Ramos (cell line): ENCODE measurements at regions not wholly inside any gene's neighbourhood (a gene's known extent, or its start where the extent isn't known, plus 50 kb on each side); places are given as distances from the start of the nearest gene placed in this dataset.

Experiments
- in situ Hi-C: fragments of 300-500 bp; cut with MboI; formaldehyde crosslinking; loops from one replicate; pipeline ENCODE4 v1.14.3; 2022; ENCODE audit warnings: low sequenced_read_pairs; ENCODE audit not compliant: unreplicated experiment

DNA sequence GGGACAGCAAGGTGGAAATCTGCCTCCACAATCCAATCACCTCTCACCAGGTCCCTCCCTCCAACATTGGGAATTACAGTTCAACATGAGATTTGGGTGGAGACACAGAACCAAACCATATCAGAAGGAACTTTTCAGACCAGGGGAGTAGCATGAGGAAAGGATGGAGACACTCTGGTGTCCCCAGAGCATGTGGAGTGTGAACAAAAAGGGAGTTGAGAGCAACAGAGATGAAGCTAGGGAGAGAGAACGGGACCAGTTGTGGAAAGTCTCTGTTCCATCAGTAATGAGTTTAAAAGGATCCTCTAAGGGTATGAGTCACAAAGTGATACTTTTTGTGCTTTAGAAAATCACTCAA, 382.0 kb downstream of the SFMBT2 start:
- in situ Hi-C loops = no loop called here

- in situ Hi-C loops = no loop called here
These were observed 382.7 kb downstream of the SFMBT2 start for GRCh38 chr10:7027913-7028808.

DNA sequence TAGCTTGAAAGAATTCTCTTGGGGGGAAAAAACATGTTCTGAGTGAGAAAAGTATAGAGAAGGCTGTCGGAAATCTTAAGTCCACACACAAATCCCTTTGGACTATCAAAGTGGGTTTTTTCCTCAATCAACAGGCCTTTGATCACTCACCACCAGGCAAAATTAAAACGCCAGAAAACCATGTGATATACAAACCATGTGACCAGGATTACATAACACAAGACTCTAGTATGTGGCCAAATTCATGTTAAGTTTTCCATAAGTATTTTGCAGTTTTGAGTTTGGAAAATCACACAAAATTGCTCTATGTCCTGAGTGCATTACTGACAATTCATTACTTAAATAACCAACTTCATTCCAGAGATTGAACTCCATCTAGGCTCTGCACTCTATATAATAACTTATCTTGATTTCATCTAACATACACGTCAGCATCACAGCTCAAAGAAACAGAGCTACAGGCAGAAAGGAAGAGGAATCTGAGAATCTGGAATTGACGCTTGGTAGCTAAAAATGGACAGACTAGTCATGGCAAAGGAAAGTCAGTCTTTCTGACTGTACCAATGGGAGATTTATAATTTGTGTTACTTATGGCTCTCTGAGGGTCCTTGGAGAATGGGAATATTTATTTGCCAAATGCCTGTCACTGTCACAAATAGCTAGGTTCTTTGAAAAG, 383.5 kb downstream of the SFMBT2 start:
- in situ Hi-C loops = no loop called here

- in situ Hi-C loops = no loop called here
These were observed 384.0 kb downstream of the SFMBT2 start for GRCh38 chr10:7026818-7027217.

- in situ Hi-C loops = no loop called here
These were observed 385.5 kb downstream of the SFMBT2 start for GRCh38 chr10:7025296-7025695.

DNA sequence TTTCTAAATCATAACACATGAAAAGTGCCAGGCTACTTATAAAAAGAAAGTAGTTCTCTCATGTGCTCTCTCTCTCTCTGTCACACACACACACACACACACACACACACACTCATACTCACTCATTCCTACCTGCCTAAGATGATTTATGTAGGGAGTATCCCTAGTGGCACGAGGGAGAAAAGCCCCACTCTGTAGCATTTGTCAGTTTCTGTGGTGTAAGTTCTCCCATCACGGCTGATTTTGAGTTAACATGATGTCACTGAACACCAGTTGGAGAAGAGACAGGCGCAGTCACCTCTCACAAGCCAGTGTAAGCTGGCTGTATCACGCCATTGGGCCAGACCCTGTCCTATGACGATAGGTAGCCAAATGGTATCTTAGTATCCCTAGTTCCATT, 395.4 kb downstream of the SFMBT2 start:
- in situ Hi-C loops = no loop called here

DNA sequence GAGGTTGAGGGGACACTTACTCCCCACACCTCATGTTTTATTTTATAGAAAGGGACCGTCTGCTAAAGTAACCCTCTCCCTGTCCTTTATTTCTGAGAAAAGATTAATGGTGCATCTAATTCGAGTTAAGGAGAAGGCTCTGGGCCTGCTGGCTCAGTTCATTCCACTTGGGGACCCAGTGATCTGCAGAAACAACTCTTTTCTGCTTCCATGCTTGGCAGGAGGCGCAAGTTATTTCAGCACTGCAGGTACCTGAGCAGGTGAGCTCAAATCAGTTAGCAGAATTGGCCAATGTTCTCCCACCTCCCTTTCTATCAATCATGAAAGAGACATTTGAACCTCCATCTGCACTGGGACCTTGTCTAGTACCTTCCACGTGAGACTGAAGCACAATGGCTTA, 396.1 kb downstream of the SFMBT2 start:
- in situ Hi-C loops = no loop called here

- in situ Hi-C loops = no loop called here
These were observed 398.8 kb downstream of the SFMBT2 start for GRCh38 chr10:7011994-7012393.

DNA sequence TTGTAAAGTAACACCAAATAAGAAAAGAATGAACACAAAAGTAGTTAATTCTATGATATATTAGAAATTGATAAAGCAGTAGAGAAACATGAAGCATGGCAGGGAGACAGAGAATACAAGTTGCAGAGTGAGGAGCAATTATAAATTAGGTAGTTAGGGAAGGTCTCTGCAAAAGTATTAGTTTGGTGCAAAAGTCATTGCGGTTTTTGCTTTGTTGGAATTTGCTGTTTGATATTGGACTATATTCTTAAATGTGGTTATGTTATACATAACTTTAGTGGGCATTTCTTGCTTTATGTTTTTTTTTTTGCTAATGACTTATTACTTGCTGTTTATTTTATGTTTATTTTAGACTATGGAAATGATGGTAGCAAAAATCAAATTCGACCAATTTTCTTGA, 402.2 kb downstream of the SFMBT2 start:
- in situ Hi-C loops = no loop called here

DNA sequence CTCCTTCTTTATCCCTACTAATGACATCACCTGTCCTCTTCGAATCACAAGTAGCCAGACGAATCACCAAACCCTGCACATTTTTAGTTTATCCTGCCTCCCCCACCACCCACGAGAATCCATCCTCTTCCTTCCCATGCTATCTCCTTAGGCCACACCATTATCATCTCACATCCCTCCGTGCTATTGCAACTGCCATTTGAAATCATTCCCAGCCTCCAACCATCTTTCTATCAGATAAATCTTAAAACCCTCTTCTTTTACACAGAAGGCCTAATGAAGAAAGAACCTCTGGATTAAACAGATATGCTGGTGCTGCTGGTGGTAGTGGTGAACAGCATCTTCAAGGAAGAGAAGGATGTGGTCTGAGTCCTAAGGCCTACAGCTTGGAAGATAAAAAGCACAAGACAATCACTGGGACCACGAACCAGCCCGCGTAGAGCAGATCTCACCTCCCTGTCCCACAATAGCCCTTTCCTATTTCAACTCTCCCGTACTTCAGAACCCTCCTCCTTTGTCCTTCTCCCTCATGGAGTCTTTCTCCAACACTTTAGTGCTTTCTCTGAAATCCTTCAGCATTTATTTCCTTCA, 403.1 kb downstream of the SFMBT2 start:
- in situ Hi-C loops = no loop called here

- in situ Hi-C loops = no loop called here
These were observed 404.3 kb downstream of the SFMBT2 start for GRCh38 chr10:7006566-7006965.

DNA sequence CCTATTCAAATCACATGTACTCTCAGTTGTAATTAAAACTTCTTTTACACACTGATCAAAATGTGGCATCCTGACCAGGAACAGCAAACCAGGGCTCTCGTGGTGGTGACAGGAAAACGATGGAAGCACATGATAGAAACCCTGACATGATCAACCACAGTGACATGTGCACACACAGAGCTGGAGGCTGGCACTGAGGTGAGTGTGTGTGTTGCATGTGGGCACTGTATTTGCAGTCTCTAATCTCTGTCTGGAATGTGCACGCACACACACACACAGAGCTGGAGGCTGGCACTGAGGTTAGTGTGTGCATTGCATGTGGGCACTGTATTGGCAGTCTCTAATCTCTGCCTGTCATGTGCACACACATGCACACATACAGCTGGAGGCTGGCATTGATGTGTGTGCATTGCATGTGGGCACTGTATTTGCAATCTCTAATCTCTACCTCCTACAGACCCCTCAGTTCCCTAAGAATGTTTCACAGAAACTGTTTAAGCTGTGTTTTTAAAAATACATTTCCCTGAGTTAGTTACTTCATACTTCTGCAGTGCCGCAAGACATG, 406.9 kb downstream of the SFMBT2 start:
- in situ Hi-C loops = no loop called here

DNA sequence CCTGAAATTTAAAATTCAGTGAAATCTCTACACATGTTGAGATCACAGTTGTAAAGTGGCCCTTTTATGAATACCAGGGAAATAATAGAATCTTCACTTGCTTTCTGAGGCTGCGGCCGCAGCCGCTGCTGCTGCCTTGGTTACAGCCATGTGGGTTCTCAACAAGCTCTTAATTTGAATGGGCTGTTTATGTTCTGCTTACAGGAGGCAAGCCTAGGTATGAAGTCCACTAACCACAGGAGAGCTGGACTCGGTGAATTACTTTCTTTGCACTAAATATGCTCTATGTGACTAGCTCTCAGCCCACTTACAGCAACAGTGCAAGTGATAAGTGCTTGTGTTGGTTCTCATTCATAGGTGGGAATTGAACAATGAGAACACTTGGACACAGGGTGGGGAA, 410.8 kb downstream of the SFMBT2 start:
- in situ Hi-C loops = no loop called here

- in situ Hi-C loops = no loop called here
These were observed 411.5 kb downstream of the SFMBT2 start for GRCh38 chr10:6999232-6999925.

DNA sequence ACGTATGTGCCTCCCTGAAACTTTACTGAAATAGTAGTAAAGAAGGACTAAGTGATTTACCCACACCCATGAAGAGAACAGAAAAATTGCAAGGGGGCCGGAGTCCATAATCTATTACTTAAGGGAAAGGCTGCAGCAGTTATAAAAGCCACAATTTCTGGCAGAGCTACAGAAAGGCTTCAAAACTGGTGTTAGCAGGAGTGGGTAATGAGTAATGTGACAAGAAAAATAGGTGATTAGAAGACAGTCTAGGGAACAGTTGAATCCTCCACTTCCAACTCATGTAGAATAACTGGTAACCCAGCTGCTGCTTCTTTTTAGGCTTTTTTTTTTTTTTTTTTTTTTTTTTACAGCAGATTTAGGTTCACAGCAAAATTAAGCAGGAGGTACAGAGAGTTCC, 413.3 kb downstream of the SFMBT2 start:
- in situ Hi-C loops = no loop called here

- in situ Hi-C loops = no loop called here
These were observed 414.4 kb downstream of the SFMBT2 start for GRCh38 chr10:6996431-6996830.

GRCh38 chr10:6995831-6996230, 415.0 kb downstream of the SFMBT2 start:
- in situ Hi-C loops = no loop called here

- in situ Hi-C loops = no loop called here
These were observed 415.3 kb upstream of the PRKCQ start for GRCh38 chr10:6995341-6995740.

- in situ Hi-C loops = no loop called here
These were observed 410.8 kb upstream of the PRKCQ start for GRCh38 chr10:6990891-6991290.

DNA sequence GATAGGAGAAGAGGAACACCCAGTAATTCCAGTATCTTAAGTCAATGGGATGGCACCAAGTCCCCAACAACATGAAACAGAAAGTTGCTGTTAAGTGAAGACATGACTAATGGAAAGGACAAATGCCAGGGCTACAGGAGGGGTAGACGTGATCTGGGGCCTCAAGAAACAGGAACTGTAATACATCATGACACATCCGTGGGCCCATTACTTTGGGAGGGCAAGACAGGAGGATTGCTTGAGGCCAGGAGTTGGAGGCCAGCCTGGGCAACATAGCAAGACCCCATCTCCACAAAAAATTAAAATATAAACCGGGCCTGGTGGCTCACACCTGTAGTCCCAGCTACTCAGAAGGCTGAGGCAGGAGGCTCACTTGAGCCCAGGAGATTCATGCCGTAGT, 408.6 kb upstream of the PRKCQ start:
- in situ Hi-C loops = no loop called here

GRCh38 chr10:6987536-6987945, 407.5 kb upstream of the PRKCQ start:
- in situ Hi-C loops = no loop called here
